ENCODE measurements at regions not wholly inside any gene's neighbourhood (a gene's known extent, or its start where the extent isn't known, plus 50 kb on each side); places are given as distances from the start of the nearest gene placed in this dataset.

DNA sequence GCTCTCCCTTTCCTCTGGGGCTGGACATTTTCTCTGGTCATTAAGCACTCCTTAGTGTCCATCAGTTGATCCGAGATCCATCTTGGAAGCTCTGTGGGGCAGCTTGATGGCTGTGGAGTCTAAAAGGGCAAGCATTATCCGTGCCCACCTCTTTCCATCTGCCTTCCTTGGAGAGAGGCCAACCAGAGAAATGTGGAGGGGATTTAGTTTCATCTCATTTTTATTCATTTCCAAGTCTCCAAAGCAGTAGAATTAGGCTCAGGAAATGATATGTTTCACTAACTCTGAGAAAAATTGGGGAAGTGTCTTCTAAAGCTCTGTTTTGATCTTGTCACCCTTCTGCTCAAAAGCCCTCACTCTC is 95.9 kb upstream of the KLHL25 start:
- DNase-seq: no peak

- no peak for DNase-seq
Observed at GRCh38 chr15:85891470-85891869, 96.7 kb upstream of the KLHL25 start.

DNA sequence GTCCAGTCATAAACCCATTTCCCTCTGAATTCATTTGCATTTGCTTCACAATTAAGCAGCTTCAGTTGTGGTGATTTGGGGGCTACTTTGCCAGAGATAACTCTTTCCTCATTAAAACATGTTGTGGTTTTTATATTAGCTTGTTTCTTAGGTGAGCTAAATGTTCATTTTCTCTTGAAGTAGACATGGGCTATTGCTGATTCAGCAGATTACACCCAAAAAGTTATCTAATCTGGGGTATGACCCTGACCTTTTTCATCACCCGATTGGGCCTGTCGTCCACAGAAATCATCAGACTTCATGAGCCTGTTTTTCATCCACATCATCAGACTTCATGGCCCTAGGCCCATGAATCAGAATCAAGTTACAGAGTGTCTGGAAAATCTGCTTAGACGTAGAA is 97.5 kb upstream of the KLHL25 start:
- DNase-seq: no peak

DNA sequence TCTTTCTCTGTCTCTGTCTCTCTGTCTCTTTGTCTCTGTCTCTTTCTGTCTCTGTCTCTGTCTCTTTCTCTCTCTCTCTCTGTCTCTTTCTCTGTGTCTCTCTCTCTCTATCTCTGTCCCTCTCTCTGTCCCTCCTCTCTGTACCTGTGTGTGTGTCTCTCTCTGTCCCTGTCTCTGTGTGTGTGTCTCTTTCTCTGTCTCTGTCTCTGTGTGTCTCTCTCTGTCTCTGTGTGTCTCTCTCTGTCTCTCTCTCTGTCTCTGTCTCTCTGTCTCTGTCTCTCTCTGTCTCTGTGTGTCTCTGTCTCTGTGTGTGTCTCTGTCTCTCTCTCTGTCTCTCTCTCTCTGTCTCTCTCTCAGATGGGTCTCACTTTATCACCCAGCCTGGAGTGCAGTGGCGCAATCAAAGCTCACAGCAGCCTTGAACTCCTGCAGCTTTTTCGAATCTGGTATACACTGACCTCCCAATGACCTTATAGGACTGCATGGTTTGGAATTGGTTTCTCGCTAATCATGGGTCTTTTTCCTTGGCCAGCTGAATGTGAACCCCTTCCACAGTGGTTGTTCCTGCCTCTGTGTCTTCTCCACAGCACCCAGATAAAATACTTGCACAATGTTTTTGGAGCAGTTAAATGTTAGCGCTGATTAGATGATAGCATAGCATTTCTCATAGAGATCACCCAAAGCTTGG is 102.6 kb upstream of the KLHL25 start:
- DNase-seq: no peak

GRCh38 chr15:85897895-85898717 is 103.4 kb upstream of the KLHL25 start:
- no peak for DNase-seq

GRCh38 chr15:85899927-85900326 is 105.2 kb upstream of the KLHL25 start:
- no peak for DNase-seq

DNA sequence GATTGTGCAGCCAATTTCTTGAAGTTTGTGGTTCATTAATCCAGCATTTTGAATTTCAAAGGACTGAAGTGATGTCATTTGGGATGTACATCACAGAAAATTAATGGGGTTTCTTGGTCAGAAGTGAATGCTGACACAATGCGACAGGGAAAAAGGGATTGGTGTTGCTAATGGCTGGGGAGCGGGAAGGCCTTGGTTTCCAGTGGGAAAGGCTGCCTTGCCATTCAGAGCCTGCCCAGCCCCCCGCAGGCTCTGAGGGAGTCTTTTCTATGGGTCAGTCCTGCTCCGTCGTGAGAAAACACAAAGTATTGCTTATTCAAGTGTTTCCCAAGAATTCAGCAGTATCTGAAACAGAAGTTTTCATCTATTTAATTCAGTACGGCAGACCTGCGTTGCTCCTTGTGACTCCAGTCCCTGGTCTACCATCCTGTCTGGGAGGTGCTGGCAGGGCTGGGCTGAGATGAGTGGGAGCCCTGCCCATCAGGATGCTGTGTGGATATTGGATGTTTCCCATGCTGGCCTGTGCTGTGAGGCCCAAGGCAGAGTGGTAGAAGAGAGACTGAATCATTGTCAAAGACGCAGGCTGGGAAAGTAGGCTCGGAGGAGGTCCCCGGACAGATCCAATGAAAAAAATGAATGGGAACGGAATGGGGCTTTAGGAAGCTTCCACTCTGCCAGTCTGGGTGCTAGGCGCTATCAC is 111.2 kb upstream of the KLHL25 start:
- DNase-seq: no peak

- DNase-seq: no peak
Observed at GRCh38 chr15:85906640-85907039, 111.9 kb upstream of the KLHL25 start.

DNA sequence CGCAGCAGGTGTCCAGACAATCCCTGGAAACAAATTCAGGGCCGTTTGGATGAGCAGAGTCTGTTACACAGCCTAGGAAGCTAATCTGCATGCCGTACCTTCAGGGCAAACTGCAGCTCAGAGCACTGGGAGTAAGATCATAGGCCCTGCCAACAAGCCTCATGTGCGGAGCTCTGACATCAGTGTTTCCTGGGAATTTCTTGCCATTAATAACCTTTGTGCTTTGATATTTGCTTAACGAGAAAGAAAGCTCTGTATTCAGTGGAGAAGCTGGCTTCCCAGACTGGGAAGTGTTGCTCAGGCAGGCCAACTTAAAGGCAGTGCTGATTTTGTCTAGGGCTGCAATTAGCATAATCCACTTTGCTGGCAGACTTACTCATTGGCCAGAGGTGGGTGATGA is 116.1 kb upstream of the KLHL25 start:
- no peak for DNase-seq

DNA sequence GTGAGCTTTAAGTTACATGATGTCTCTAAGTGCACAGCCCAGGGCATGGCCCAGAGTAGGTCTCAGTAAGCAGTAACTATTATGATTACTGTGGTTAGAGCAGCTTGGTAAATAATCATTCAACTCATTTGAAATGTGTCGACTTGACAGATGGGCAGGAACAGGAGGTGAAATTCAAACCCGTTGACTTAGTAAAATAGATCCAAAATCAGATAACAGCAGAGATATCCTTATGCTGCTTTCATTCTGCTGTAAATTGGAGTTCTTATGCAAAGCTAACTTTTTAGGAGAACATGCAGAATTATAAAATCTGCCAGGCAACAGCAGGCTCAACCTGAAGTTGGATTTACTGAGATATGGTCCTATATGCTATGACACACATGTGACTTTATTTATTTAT is 118.7 kb upstream of the KLHL25 start:
- no peak for DNase-seq

DNA sequence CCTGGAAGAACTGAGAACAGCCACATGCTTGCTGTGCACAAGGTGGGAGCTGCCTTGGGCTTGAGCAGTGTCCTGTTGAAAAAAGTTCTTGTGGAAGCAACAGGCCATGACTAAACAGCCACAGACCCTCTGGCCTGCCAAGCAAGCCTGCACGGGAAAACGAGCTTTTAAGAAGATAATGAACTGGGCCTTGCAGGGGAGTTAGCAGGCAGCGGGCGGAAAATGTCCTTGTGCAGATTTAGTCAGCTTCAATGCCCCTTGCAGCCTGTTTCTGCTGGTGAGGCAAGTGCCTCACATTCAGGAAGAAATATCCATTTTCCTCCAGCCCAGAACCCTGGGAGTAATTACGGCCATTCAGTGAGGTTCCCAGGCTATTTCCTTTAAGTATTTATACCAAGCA is 126.2 kb upstream of the KLHL25 start:
- DNase-seq: no peak

DNA sequence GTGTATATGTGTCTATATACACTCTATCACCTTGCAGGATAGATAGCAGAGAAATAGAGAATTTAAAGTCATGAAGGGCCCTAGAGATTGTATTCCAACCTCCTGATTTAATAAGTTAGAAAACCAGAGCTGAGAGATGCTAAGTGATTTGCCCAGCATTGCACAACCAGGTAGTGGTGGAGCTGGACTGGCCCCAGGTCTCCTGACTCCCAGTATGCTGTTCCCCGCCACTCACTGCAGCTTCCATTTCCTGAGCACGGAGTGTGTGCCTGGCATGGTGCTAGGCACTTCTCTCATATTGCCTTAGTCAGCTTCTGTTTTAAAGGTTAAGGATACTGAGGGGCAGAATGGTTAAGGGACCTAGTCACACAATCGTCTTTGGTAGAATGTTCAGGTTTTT is 129.4 kb upstream of the KLHL25 start:
- DNase-seq: no peak

GRCh38 chr15:85925649-85926237 is 131.0 kb upstream of the KLHL25 start:
- DNase-seq: no peak

GRCh38 chr15:85926834-85927233 is 132.1 kb upstream of the KLHL25 start:
- no peak for DNase-seq

GRCh38 chr15:85927931-85928537 is 133.3 kb upstream of the KLHL25 start:
- no peak for DNase-seq

- DNase-seq: no peak
Observed at GRCh38 chr15:85929786-85930185, 135.1 kb upstream of the KLHL25 start.

- no peak for DNase-seq
Observed at GRCh38 chr15:85932391-85932790, 137.7 kb upstream of the KLHL25 start.

DNA sequence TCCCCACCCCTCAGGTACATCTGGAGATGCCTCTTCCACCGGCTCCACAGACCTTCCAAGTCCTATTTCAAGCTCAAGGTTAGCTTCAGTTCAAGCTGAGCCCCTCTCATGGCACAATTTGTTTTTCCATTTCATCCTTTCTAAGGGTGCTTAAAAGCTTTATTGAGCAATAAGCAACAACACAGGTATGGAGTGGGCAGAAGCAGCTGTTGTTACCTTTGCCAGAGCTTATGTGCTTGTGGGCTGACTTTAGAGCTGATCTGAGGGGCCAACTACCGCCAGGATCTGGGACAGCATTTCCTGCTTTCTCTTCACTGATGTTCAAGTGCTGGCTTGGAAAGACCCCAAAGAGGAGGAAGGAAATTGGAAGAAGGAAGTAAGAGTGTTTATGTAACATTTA is 140.0 kb upstream of the KLHL25 start:
- no peak for DNase-seq

DNA sequence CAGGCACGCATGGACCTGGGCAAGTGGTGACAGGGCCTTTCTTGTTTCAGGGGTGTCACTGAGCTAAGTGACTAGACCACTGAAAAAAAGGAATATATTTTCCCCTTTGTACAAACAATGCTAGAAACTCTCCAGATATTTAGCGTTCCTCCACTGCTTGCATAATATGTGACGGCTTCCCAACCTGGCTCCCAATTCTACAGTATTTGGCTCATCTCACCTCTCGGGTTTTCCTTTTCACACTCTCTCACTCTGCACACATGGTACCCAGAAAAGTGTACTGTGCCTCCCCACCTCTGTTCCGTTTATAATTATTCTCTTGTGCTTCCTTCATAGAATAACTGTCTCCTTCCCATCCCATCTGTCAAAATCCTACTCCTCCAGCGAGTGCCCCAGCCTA is 140.5 kb upstream of the KLHL25 start:
- no peak for DNase-seq

GRCh38 chr15:85937661-85938060 is 142.0 kb upstream of the AGBL1 start:
- no peak for DNase-seq

GRCh38 chr15:85941186-85941855 is 138.3 kb upstream of the AGBL1 start:
- DNase-seq: no peak

GRCh38 chr15:85942632-85943031 is 137.0 kb upstream of the AGBL1 start:
- DNase-seq: no peak

GRCh38 chr15:85943151-85943550 is 136.5 kb upstream of the AGBL1 start:
- no peak for DNase-seq
